Keratinocyte (primary cell): ENCODE measurements at regions not wholly inside any gene's neighbourhood (a gene's known extent, or its start where the extent isn't known, plus 50 kb on each side); places are given as distances from the start of the nearest gene placed in this dataset.

Source experiments
- CTCF ChIP-seq, 3 experiments: IDR thresholded peaks in 1 of 3; conservative IDR thresholded peaks in 1 of 3; optimal IDR thresholded peaks in 1 of 3; 2 replicates in 2 of 3; 3 replicates in 1 of 3; pipeline versions ENCODE3 to v1.5.1; 2011; ENCODE audit warnings: low read length in 3 of 3, mild to moderate bottlenecking in 3 of 3, moderate library complexity in 2 of 3, control low read depth in 1 of 3, inconsistent platforms in 1 of 3; ENCODE audit not compliant: insufficient read depth in 2 of 3; ENCODE audit errors: extremely low read depth in 1 of 3
- EZH2 ChIP-seq: IDR thresholded peaks from one replicate; pipeline ENCODE4 v1.6.1; 2012; ENCODE audit warnings: inconsistent platforms, mild to moderate bottlenecking, low read length, moderate library complexity

GRCh38 chr6:10300071-10300470 lies 114.8 kb downstream of the TFAP2A start:
- TF ChIP-seq CTCF (optimal IDR thresholded peaks at IDR 0.05 in 1 of 3, IDR thresholded peaks at IDR 0.05 in 1 of 3, conservative IDR thresholded peaks at IDR 0.05 in 1 of 3; ENCODE audit: extremely low read depth in 1 of 3, insufficient read depth in 2 of 3, low read length in 3 of 3), result no peak
- no peak for TF ChIP-seq EZH2
